ENCODE measurements at regions not wholly inside any gene's neighbourhood (a gene's known extent, or its start where the extent isn't known, plus 50 kb on each side); places are given as distances from the start of the nearest gene placed in this dataset.

- DNase-seq: no peak
Measured at GRCh38 chr5:143691287-143691944, 120.5 kb upstream of the HMHB1 start.

GRCh38 chr5:143687604-143688003, 124.4 kb upstream of the HMHB1 start:
- no peak for DNase-seq

GRCh38 chr5:143685246-143685815, 126.6 kb upstream of the HMHB1 start:
- no peak for DNase-seq

GRCh38 chr5:143683459-143683858, 128.5 kb upstream of the HMHB1 start:
- no peak for DNase-seq

GRCh38 chr5:143682929-143683386, 129.0 kb upstream of the HMHB1 start:
- DNase-seq: no peak

GRCh38 chr5:143682246-143682905, 129.6 kb upstream of the HMHB1 start:
- DNase-seq: no peak

- no peak for DNase-seq
Measured at GRCh38 chr5:143680672-143681259, 131.2 kb upstream of the HMHB1 start.

- DNase-seq: no peak
Measured at GRCh38 chr5:143679777-143680176, 132.2 kb upstream of the HMHB1 start.

- no peak for DNase-seq
Measured at GRCh38 chr5:143678148-143678905, 133.6 kb upstream of the HMHB1 start.

GRCh38 chr5:143677403-143677802, 134.6 kb upstream of the HMHB1 start:
- no peak for DNase-seq

- no peak for DNase-seq
Measured at GRCh38 chr5:143676802-143677201, 135.2 kb upstream of the HMHB1 start.

- DNase-seq: no peak
Measured at GRCh38 chr5:143674469-143674786, 137.5 kb upstream of the HMHB1 start.

- no peak for DNase-seq
Measured at GRCh38 chr5:143673676-143674468, 138.1 kb upstream of the HMHB1 start.

- DNase-seq: no peak
Measured at GRCh38 chr5:143672806-143673205, 139.2 kb upstream of the HMHB1 start.

- DNase-seq: no peak
Measured at GRCh38 chr5:143671674-143672569, 140.0 kb upstream of the HMHB1 start.

GRCh38 chr5:143671021-143671420, 140.9 kb upstream of the HMHB1 start:
- DNase-seq: no peak

GRCh38 chr5:143665866-143666265, 146.1 kb upstream of the HMHB1 start:
- DNase-seq: no peak

- no peak for DNase-seq
Measured at GRCh38 chr5:143664623-143665022, 147.3 kb upstream of the HMHB1 start.

GRCh38 chr5:143663872-143664271, 148.1 kb upstream of the HMHB1 start:
- no peak for DNase-seq

- DNase-seq: no peak
Measured at GRCh38 chr5:143662020-143662419, 149.9 kb upstream of the HMHB1 start.

- DNase-seq: no peak
Measured at GRCh38 chr5:143660625-143661024, 151.3 kb upstream of the HMHB1 start.

Measured in NCI-H226 (cell line).